ENCODE measurements at regions not wholly inside any gene's neighbourhood (a gene's known extent, or its start where the extent isn't known, plus 50 kb on each side); places are given as distances from the start of the nearest gene placed in this dataset.
"Not testable (repeated sequence)": the region's sequence is repeated elsewhere in the genome, so short reads cannot be mapped to it uniquely, and the experiment has no call there.

DNA sequence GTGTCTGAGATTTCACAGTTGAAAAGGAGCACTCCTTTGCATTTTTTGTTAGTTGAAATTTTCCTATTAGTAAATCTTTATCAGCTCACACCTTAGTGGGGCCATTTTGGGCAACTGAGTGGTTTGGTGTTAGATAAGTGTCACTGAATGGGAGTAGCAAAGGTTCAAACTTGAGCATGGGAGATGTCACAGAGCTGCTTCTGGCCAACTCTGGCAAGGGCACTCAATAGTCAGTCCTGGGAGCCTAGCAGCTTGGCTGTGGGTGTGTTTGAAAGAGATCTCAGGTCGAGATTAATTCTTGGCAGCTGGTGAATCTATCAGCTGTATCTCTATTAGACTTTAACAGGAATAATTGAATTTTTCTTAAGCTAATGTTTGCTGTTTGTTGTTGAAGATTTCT lies 579.3 kb downstream of the EDEM1 start:
- intact Hi-C loops (cut with DNase I), result no loop called here
- TF ChIP-seq, protein P1, sequence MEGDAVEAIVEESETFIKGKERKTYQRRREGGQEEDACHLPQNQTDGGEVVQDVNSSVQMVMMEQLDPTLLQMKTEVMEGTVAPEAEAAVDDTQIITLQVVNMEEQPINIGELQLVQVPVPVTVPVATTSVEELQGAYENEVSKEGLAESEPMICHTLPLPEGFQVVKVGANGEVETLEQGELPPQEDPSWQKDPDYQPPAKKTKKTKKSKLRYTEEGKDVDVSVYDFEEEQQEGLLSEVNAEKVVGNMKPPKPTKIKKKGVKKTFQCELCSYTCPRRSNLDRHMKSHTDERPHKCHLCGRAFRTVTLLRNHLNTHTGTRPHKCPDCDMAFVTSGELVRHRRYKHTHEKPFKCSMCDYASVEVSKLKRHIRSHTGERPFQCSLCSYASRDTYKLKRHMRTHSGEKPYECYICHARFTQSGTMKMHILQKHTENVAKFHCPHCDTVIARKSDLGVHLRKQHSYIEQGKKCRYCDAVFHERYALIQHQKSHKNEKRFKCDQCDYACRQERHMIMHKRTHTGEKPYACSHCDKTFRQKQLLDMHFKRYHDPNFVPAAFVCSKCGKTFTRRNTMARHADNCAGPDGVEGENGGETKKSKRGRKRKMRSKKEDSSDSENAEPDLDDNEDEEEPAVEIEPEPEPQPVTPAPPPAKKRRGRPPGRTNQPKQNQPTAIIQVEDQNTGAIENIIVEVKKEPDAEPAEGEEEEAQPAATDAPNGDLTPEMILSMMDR (IDR thresholded peaks at IDR 0.05), result no peak
- TF ChIP-seq POLR2A (IDR thresholded peaks at IDR 0.05), result no peak

DNA sequence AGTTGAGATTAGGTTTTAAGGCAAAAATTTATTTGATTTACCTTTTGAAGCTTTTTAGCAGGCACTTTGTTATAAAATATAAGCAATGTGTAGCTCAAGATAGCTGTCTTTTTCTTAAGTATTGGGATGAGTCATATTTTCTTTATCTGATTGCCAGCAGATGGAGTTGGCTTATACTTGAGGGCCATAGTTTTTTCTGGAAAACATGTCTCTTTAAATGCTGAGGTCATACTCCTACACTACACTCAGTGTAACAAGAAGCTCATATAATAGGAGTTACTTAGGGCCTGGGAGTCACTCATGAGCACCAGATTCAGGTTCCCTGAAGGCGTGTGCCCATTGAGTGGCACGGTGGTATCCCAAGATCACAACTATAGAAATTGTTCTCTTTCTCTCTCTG lies 579.8 kb downstream of the EDEM1 start:
- 91 to 95% methylated on average over 2 of the region's 2 CpGs for WGBS, 2 donors
- no peaks in the 10 kb centered on the region for H3K27me3 ChIP-seq
- no peaks in the 10 kb centered on the region for H3K9me3 ChIP-seq
- intact Hi-C loops (cut with DNase I), result no loop called here
- no peaks in the 10 kb centered on the region for H3K4me1 ChIP-seq
- H3K36me3 ChIP-seq, result no peaks in the 10 kb centered on the region
- TF ChIP-seq, protein P1 (IDR thresholded peaks at IDR 0.05), result no peak
- TF ChIP-seq POLR2A (IDR thresholded peaks at IDR 0.05), result no peak
- no peak overlapping the region for H3K27ac ChIP-seq
- DNase-seq, result no peak
- no peak overlapping the region for H3K4me3 ChIP-seq (replicated peaks in 1 of 3)

More for the DNA sequence above, 579.3 kb downstream of the EDEM1 start:
- Histone ChIP-seq H3K9me3 (no peaks in the 10 kb centered on the region), H3K4me3 (replicated peaks in 1 of 3) (no peak overlapping the region), H3K27me3 (no peaks in the 10 kb centered on the region), H3K4me1 (no peaks in the 10 kb centered on the region), H3K27ac (no peak overlapping the region), H3K36me3 (no peaks in the 10 kb centered on the region)
- no peak for DNase-seq
- WGBS, 2 donors, result 38 to 39% methylated on average over 1 of the region's 1 CpG

DNA sequence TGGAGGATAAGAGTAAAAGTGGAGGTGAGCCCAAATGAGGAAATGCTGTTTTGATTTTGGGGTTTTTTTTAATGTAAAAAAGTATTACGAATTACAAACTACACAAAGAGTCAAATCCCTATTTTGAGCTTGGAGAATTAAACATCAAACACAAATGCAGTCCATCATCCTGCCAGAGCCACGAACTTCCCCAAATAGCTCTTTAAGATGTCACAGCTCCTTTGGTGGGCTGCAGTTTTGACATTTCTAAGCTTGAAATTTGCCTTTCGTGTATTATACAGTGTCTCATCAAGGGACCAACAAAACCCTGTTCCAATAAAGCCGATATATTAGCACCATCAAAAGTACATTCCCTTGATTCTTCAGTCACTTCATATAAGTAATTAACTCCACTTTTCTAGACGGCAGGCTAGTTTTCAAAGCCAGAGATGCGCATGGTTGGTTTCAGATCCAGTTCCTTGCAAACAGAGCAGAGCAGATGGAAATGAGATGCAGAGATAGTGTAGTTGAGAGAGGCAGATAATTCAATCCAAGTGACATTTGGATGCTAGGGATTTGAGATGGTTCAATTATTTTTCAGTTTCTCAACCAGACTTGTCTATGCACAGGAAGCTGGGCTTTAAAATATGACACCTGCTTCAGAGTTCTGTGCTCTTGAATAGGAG lies 580.9 kb downstream of the EDEM1 start:
- Histone ChIP-seq H3K27ac (no peak overlapping the region), H3K4me1 (no peaks in the 10 kb centered on the region), H3K4me3 (replicated peaks in 1 of 3) (no peak overlapping the region), H3K27me3 (no peaks in the 10 kb centered on the region), H3K36me3 (no peaks in the 10 kb centered on the region), H3K9me3 (no peaks in the 10 kb centered on the region)
- intact Hi-C loops (cut with DNase I), result no loop called here
- TF ChIP-seq POLR2A (IDR thresholded peaks at IDR 0.05), result no peak
- TF ChIP-seq, protein P1 (IDR thresholded peaks at IDR 0.05), result no peak
- DNase-seq, result no peak
- 62 to 72% methylated on average over 6 of the region's 6 CpGs for WGBS, 2 donors

DNA sequence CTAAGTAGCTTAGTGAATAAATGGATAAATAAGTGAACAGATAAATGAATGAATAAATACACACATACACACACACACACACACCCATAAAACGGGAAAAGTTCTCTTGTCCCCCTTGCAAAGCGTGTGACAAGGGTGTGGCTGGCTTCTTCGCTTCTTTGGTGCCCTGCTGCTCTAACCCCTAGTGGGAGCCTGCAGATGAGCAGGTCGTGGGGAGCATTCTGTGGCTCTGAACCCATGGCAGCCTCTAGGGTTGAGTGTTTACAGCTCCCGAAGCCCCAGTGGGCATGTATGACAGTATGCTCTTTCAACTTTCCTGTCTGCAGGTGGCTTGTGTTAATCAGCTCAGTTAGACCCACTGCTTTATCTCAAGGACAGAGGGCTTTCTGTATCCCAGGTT lies 582.3 kb downstream of the EDEM1 start:
- H3K9me3 ChIP-seq, result no peaks in the 10 kb centered on the region
- no peak for DNase-seq
- no peak for TF ChIP-seq POLR2A (IDR thresholded peaks at IDR 0.05)
- TF ChIP-seq, protein P1 (IDR thresholded peaks at IDR 0.05), result no peak
- H3K27me3 ChIP-seq, result no peaks in the 10 kb centered on the region
- intact Hi-C loops (cut with DNase I), result no loop called here
- no peaks in the 10 kb centered on the region for H3K36me3 ChIP-seq
- H3K27ac ChIP-seq, result no peak overlapping the region
- 86 to 89% methylated on average over 5 of the region's 5 CpGs for WGBS, 2 donors
- H3K4me3 ChIP-seq (replicated peaks in 1 of 3), result no peak overlapping the region
- no peaks in the 10 kb centered on the region for H3K4me1 ChIP-seq

DNA sequence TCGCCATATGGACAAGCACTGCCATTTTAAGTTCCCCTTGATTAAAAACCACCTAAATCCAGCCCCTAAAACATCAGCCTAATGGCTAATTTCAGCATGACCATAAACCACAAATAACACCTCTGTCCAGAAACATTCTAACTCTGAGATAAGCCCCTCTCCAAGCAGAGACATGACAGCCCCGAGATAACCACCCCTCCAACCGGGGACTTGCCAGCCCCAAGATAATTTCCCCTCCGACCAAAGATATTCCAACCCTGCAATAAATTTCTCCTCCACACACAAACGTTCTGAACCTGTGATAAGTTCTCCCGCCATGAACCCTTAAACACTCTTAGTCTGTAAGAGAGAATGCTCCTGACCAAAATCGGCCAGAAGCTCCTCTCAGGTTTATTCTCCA lies 586.8 kb downstream of the EDEM1 start:
- H3K27ac ChIP-seq, result no peak overlapping the region
- intact Hi-C loops (cut with DNase I), result no loop called here
- no peaks in the 10 kb centered on the region for H3K27me3 ChIP-seq
- H3K4me3 ChIP-seq (replicated peaks in 1 of 3), result no peak overlapping the region
- 80 to 87% methylated on average over 7 of the region's 7 CpGs for WGBS, 2 donors
- no peak for TF ChIP-seq POLR2A (IDR thresholded peaks at IDR 0.05)
- TF ChIP-seq, protein P1 (IDR thresholded peaks at IDR 0.05), result no peak
- no peaks in the 10 kb centered on the region for H3K9me3 ChIP-seq
- DNase-seq, result no peak
- no peaks in the 10 kb centered on the region for H3K4me1 ChIP-seq
- H3K36me3 ChIP-seq, result no peaks in the 10 kb centered on the region

DNA sequence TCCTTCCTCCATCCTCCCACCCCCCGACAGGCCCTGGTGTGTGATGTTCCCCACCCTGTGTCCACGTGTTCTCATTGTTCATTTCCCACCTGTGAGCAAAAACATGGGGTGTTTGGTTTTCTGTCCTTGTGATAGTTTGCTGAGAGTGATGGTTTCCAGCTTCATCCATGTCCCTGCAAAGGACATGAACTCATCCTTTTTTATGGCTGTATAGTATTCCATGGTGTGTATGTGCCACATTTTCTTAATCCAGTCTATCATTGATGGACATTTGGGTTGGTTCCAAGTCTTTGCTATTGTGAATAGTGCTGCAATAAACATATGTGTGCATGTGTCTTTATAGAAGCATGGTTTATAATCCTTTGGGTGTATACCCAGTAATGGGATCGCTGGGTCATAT lies 587.6 kb downstream of the EDEM1 start:
- H3K9me3 ChIP-seq; H3K4me3 ChIP-seq (replicated peaks in 1 of 3); H3K27ac ChIP-seq; intact Hi-C loops (cut with DNase I); H3K36me3 ChIP-seq; H3K27me3 ChIP-seq; DNase-seq; H3K4me1 ChIP-seq: not testable (repeated sequence)
- 87 to 96% methylated on average over 3 of the region's 3 CpGs for WGBS, 2 donors
